ENCODE measurements at regions not wholly inside any gene's neighbourhood (a gene's known extent, or its start where the extent isn't known, plus 50 kb on each side); places are given as distances from the start of the nearest gene placed in this dataset.

DNA sequence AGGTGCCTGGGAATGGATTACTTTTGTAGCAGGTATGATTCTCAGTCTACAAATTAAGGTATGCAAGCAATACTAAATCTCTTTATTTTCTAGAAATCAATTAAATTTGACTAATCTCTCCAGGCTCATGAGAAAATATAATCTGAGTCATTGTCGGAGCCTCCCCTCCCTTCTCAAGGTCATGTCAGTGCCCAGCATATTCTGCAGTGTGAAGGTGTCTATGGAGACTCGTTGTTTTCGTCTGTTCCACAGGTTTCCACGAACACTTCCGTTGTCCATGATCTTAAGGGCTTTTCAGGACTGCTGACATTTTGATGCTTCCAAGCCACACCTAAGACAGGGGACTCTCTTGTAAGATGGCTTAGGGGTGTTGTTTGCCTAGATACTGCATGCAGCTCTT, 56.6 kb upstream of the SCOC start:
- TF ChIP-seq POLR2A (IDR thresholded peaks at IDR 0.05; ENCODE audit: low read depth, low read length) (no peak), POLR2AphosphoS5 (IDR thresholded peaks at IDR 0.05; ENCODE audit: low read depth, low read length) (no peak), SPI1 (IDR thresholded peaks at IDR 0.05; ENCODE audit: low read depth, low read length) (no peak), POU2F2 (IDR thresholded peaks at IDR 0.05; ENCODE audit: low read depth, low read length) (no peak), TAF1 (IDR thresholded peaks at IDR 0.05; ENCODE audit: low read depth, low read length) (no peak), PAX5 (IDR thresholded peaks at IDR 0.05; ENCODE audit: insufficient read depth, low read length, severe bottlenecking) (no peak)
- no peak for FAIRE-seq

DNA sequence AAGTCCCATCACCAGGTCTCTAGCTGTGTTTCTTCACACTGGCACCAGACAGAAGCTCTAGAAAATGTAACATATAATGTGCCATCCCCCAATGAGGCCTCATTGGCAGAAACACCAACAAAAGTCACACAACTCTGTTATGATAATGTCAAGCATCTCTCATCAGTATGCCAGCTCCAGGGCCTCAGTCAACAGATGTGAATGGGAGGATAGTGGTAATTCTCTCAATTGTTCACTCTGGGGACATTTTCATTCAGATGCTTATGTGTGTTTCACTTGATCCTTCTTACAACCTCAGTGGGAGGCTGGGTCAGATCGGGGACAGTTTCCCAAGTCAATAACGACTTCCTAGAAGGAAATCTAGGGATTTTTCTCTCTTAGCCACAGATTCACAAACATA, 57.5 kb upstream of the SCOC start:
- DNase-seq (ENCODE audit: insufficient read length, low spot score) (no peak), FAIRE-seq (no peak)
- TF ChIP-seq TAF1 (IDR thresholded peaks at IDR 0.05; ENCODE audit: low read depth, low read length) (no peak), PAX5 (IDR thresholded peaks at IDR 0.05; ENCODE audit: insufficient read depth, low read length, severe bottlenecking) (no peak), POLR2AphosphoS5 (IDR thresholded peaks at IDR 0.05; ENCODE audit: low read depth, low read length) (no peak), SPI1 (IDR thresholded peaks at IDR 0.05; ENCODE audit: low read depth, low read length) (no peak), POU2F2 (IDR thresholded peaks at IDR 0.05; ENCODE audit: low read depth, low read length) (no peak), POLR2A (IDR thresholded peaks at IDR 0.05; ENCODE audit: low read depth, low read length) (no peak)

More for the DNA sequence above, 56.6 kb upstream of the SCOC start:
- no peak for DNase-seq (ENCODE audit: insufficient read length, low spot score)

DNA sequence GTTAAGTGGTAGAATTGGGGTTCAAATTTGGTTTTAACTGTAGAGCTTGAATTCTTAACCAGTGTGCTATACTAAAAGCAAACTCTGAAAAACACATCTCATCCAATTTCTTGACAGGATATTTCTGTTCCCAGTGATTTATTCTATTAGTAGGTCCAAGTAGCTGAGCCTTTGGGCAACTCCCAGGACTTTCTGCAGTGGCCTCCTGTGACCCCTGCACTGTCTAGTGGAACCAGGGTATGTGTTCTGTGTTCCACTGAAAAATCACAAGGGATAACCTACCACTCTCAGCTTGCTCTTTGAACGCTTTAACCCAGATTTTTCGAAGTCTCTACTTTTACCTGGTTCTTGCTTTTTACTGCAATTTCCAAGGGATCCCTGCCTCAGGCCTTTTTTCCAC, 58.0 kb upstream of the SCOC start:
- FAIRE-seq (no peak), DNase-seq (ENCODE audit: insufficient read length, low spot score) (no peak)
- TF ChIP-seq POLR2A (IDR thresholded peaks at IDR 0.05; ENCODE audit: low read depth, low read length) = no peak
- TF ChIP-seq PAX5 (IDR thresholded peaks at IDR 0.05; ENCODE audit: insufficient read depth, low read length, severe bottlenecking) = no peak
- no peak for TF ChIP-seq TAF1 (IDR thresholded peaks at IDR 0.05; ENCODE audit: low read depth, low read length)
- TF ChIP-seq POLR2AphosphoS5 (IDR thresholded peaks at IDR 0.05; ENCODE audit: low read depth, low read length) = no peak
- TF ChIP-seq POU2F2 (IDR thresholded peaks at IDR 0.05; ENCODE audit: low read depth, low read length) = no peak
- no peak for TF ChIP-seq SPI1 (IDR thresholded peaks at IDR 0.05; ENCODE audit: low read depth, low read length)

DNA sequence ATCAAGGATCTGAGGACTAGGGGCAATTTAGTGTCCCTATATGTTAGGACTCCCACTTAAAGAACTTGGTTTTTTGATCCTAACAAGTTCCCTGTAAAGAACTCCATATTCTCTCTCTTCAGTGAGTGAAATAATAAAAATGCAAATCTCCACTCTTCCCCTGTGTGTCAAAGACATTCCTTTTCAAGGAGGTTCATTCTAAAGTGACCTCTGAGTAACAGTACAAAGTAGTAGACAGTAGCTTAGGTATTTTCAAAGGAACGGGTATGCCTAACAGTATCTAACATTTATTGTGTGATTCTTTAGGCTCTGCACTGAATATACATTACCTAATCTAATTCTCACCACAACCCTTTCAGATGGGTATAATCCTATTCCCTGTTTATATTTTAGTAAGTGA, 58.4 kb upstream of the SCOC start:
- FAIRE-seq = no peak
- TF ChIP-seq PAX5 (IDR thresholded peaks at IDR 0.05; ENCODE audit: insufficient read depth, low read length, severe bottlenecking) (no peak), POLR2AphosphoS5 (IDR thresholded peaks at IDR 0.05; ENCODE audit: low read depth, low read length) (no peak), POLR2A (IDR thresholded peaks at IDR 0.05; ENCODE audit: low read depth, low read length) (no peak), POU2F2 (IDR thresholded peaks at IDR 0.05; ENCODE audit: low read depth, low read length) (no peak), SPI1 (IDR thresholded peaks at IDR 0.05; ENCODE audit: low read depth, low read length) (no peak), TAF1 (IDR thresholded peaks at IDR 0.05; ENCODE audit: low read depth, low read length) (no peak)
- DNase-seq (ENCODE audit: insufficient read length, low spot score) = no peak

DNA sequence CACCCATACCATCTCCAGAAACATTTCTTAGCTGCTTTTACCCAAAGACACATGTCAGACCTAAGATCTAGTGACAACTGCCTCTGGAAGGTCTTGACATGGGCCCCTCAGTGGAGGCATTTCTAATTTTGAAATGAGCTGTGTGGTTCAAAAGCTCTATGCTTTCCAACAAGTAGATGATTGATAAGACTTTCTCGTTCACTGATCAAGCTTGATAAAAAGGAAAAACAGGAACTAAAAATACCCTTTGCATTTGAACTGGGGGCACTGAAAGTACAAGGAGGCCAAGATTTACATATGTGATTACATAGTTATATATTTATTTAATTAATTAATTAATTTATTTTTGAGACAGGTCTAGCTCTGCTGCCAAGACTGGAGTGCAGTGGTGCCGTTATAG, 61.3 kb upstream of the SCOC start:
- no peak for TF ChIP-seq POU2F2 (IDR thresholded peaks at IDR 0.05; ENCODE audit: low read depth, low read length)
- DNase-seq (ENCODE audit: insufficient read length, low spot score) = no peak
- no peak for FAIRE-seq

DNA sequence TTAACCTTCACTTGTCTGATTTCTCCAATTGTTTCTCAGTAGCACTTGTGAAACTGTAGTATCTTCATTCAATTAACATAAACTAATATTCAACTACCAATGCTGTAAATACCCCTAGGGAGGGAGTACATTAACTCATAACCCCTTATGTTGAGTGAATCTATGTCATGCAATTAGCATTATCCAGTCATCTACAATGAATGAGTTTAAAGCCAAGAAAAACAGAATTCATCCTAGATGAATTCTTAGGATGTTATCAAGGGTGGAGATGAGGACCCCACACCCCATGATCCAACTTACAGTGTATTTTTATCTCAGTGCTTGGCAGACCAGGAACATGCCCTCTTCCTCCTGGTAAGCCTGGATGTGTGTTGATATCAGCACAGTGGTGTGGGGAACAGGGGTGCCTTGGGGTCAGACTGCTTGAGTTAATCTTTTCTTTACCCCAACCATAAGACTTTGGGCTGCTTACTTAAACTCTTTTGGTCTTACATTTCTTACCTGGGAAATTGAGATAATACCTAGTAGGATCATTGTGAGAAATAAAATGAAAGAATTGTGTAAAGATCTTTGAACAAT, 62.1 kb upstream of the SCOC start:
- no peak for TF ChIP-seq POLR2AphosphoS5 (IDR thresholded peaks at IDR 0.05; ENCODE audit: low read depth, low read length)
- TF ChIP-seq SPI1 (IDR thresholded peaks at IDR 0.05; ENCODE audit: low read depth, low read length) = no peak
- no peak for TF ChIP-seq POU2F2 (IDR thresholded peaks at IDR 0.05; ENCODE audit: low read depth, low read length)
- TF ChIP-seq PAX5 (IDR thresholded peaks at IDR 0.05; ENCODE audit: insufficient read depth, low read length, severe bottlenecking) = no peak
- TF ChIP-seq TAF1 (IDR thresholded peaks at IDR 0.05; ENCODE audit: low read depth, low read length) = no peak
- TF ChIP-seq POLR2A (IDR thresholded peaks at IDR 0.05; ENCODE audit: low read depth, low read length) = no peak

DNA sequence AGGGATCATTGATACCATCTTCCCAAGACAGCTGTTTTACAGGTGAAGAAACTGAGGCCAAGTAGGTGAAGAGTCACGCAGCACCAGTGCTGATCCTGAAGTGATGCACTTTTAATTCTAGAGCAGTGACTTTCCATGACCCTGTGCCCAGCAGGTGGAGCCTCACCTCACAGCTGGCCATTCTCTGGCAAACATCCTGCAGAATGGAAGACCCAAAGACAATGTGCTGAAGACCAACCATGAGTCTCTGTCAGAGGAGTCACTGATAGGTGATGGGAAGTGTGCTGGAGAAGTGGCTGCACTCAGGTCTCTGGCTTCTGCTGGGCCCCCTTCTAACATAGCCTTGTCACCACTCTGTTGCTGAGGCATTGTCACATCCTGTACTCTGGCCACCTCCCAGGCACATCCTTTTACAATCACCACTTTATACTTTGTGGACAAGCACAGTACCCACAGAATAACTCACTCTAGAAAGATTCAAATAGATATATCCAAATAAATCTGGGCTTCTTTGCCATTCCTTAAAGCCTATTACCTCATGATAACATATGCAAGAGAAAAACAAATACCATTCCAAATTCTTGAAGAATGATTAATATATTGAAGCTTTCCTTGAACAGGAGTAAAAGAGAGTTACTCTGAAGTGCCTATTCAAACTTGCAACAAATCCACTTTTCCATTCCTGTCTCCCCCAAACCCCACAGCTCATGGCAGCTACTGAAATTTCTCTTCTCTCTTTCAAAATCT, 64.1 kb upstream of the SCOC start:
- FAIRE-seq = no peak
- no peak for DNase-seq (ENCODE audit: insufficient read length, low spot score)
- TF ChIP-seq TAF1 (IDR thresholded peaks at IDR 0.05; ENCODE audit: low read depth, low read length) = no peak
- TF ChIP-seq PAX5 (IDR thresholded peaks at IDR 0.05; ENCODE audit: insufficient read depth, low read length, severe bottlenecking) = no peak
- no peak for TF ChIP-seq POU2F2 (IDR thresholded peaks at IDR 0.05; ENCODE audit: low read depth, low read length)
- no peak for TF ChIP-seq SPI1 (IDR thresholded peaks at IDR 0.05; ENCODE audit: low read depth, low read length)
- no peak for TF ChIP-seq POLR2AphosphoS5 (IDR thresholded peaks at IDR 0.05; ENCODE audit: low read depth, low read length)
- no peak for TF ChIP-seq POLR2A (IDR thresholded peaks at IDR 0.05; ENCODE audit: low read depth, low read length)

More for the DNA sequence above, 62.1 kb upstream of the SCOC start:
- no peak for DNase-seq (ENCODE audit: insufficient read length, low spot score)
- no peak for FAIRE-seq

DNA sequence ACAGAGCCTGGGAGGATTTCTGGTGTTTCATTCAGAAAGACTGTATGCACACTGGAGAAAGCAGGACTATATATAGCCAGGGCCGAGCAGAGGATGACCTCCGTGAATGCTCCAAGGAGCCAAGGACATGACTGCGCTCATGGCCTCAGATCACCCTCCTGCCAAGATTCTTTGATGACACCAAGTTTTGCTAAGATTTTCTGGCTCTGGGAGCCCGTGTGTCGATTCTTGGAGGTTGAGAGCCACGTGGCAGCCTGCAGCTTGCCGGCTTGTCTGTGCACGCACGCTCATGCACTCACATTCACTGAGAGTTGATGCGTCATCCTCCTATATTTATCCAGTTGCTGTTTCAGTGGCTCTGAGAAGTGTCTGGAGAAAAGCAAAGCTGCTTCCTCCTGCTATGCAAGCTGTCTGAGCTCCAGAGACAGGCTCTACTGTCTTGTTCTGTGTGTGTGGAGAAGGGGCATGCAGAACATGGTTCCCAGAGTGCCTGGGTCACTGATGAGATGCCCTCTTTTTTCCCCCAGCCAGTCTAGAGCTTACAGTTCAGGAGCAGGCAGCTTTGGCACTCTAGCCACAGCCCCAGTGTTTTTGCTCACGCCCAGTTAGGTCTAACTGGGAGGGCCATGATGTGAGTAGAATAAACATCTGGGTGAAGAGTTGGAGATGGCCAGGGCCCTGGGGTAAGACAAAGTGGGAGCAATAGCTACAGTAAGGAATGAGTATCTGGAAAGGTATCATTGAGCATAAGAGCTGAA, 64.9 kb upstream of the SCOC start:
- no peak for TF ChIP-seq SPI1 (IDR thresholded peaks at IDR 0.05; ENCODE audit: low read depth, low read length)
- no peak for TF ChIP-seq TAF1 (IDR thresholded peaks at IDR 0.05; ENCODE audit: low read depth, low read length)
- no peak for TF ChIP-seq POLR2A (IDR thresholded peaks at IDR 0.05; ENCODE audit: low read depth, low read length)
- no peak for TF ChIP-seq POU2F2 (IDR thresholded peaks at IDR 0.05; ENCODE audit: low read depth, low read length)
- no peak for TF ChIP-seq PAX5 (IDR thresholded peaks at IDR 0.05; ENCODE audit: insufficient read depth, low read length, severe bottlenecking)
- no peak for TF ChIP-seq POLR2AphosphoS5 (IDR thresholded peaks at IDR 0.05; ENCODE audit: low read depth, low read length)
- FAIRE-seq (no peak), DNase-seq (ENCODE audit: insufficient read length, low spot score) (no peak)

DNA sequence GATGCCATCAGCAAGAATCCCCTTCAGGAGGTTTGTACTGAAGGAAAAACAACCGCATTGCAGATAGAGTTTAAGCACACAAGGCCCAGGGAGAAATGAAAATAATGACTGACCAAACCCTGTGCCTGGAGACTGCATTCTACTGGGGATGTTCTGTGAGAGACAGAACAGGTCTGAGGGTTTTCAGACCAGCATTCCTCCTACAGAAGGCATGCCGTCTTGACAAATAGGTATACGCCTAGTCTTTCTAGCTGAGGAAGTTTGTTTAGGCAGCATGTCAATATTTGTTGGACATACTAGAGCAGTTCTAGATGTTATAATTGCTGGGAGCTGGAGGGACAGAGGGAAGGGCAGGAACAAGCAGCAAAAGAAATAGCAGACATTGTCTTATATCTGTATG, 68.4 kb upstream of the SCOC start:
- FAIRE-seq (no peak), DNase-seq (ENCODE audit: insufficient read length, low spot score) (no peak)
- TF ChIP-seq POLR2A (IDR thresholded peaks at IDR 0.05; ENCODE audit: low read depth, low read length) (no peak), TAF1 (IDR thresholded peaks at IDR 0.05; ENCODE audit: low read depth, low read length) (no peak), POLR2AphosphoS5 (IDR thresholded peaks at IDR 0.05; ENCODE audit: low read depth, low read length) (no peak), SPI1 (IDR thresholded peaks at IDR 0.05; ENCODE audit: low read depth, low read length) (no peak)

Data from GM12891 (cell line).